ENCODE measurements at regions not wholly inside any gene's neighbourhood (a gene's known extent, or its start where the extent isn't known, plus 50 kb on each side); places are given as distances from the start of the nearest gene placed in this dataset.

GRCh38 chr13:111490611-111491010 is 170.2 kb downstream of the TEX29 start:
- TF ChIP-seq, protein P1, sequence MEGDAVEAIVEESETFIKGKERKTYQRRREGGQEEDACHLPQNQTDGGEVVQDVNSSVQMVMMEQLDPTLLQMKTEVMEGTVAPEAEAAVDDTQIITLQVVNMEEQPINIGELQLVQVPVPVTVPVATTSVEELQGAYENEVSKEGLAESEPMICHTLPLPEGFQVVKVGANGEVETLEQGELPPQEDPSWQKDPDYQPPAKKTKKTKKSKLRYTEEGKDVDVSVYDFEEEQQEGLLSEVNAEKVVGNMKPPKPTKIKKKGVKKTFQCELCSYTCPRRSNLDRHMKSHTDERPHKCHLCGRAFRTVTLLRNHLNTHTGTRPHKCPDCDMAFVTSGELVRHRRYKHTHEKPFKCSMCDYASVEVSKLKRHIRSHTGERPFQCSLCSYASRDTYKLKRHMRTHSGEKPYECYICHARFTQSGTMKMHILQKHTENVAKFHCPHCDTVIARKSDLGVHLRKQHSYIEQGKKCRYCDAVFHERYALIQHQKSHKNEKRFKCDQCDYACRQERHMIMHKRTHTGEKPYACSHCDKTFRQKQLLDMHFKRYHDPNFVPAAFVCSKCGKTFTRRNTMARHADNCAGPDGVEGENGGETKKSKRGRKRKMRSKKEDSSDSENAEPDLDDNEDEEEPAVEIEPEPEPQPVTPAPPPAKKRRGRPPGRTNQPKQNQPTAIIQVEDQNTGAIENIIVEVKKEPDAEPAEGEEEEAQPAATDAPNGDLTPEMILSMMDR (IDR thresholded peaks at IDR 0.05 in 4 of 5, conservative IDR thresholded peaks at IDR 0.05 in 1 of 5), result no peak
- TF ChIP-seq POLR2A (IDR thresholded peaks at IDR 0.05), result no peak
